C4-2B (cell line): ENCODE measurements at regions not wholly inside any gene's neighbourhood (a gene's known extent, or its start where the extent isn't known, plus 50 kb on each side); places are given as distances from the start of the nearest gene placed in this dataset.
"Not testable (repeated sequence)": the region's sequence is repeated elsewhere in the genome, so short reads cannot be mapped to it uniquely, and the experiment has no call there.

ENCODE experiments used
- H3K27ac ChIP-seq: fragments of 450-650 bp; 2 replicates; pipeline ENCODE4 v1.5.1; 2017
- CTCF ChIP-seq: fragments of 450-650 bp; conservative IDR thresholded peaks from 2 replicates; pipeline ENCODE4 v1.5.1; 2017; ENCODE audit warnings: mild to moderate bottlenecking
- ZFX ChIP-seq: fragments of 450-650 bp; IDR thresholded peaks from 2 replicates; pipeline ENCODE4 v1.6.1; 2017

DNA sequence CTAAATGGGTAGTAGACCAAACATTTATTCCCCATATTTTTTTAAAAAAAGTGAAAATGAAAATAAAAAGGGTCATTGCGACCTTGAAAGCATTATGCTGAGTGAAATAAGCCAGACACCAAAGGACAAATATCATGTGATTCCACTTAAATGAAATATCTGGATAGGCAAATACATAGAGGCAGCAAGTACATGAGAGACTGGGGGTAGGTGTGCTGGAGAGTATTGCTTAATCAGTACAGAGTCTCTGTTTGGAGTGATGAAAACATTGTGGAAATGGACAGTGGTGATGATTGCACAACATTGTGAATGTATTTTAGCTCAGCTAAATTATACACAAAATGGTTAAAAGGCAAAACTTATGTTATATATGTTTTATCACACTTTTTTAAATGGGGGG is 169.4 kb downstream of the AKR1D1 start:
- no peak overlapping the region for H3K27ac ChIP-seq
- TF ChIP-seq CTCF (no peak), ZFX (no peak)

DNA sequence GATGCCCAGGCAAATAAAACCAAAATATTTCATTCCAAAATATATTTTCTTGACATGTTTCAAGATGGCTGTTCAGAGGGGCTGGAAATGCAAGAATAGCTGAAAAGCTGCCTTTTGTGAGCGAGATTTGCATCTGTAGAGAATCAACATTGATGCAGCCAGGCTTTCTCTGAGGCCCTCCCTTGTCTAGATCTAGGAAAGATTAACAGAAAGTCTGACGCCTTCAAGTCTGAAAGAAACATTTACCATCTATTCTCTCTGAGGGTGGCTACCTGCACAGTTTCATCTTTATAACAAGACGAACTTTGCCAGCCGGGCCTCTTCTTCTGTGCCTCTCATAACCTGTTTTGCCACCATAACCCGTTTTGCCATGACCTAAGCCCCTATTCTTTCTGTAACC is 170.2 kb downstream of the AKR1D1 start:
- TF ChIP-seq CTCF, result no peak
- no peak for TF ChIP-seq ZFX
- no peak overlapping the region for H3K27ac ChIP-seq

- H3K27ac ChIP-seq, result peak overlapping the region; percentile 58
- TF ChIP-seq CTCF (no peak), ZFX (no peak)
These were observed 170.8 kb downstream of the AKR1D1 start for GRCh38 chr7:138247081-138247480.

DNA sequence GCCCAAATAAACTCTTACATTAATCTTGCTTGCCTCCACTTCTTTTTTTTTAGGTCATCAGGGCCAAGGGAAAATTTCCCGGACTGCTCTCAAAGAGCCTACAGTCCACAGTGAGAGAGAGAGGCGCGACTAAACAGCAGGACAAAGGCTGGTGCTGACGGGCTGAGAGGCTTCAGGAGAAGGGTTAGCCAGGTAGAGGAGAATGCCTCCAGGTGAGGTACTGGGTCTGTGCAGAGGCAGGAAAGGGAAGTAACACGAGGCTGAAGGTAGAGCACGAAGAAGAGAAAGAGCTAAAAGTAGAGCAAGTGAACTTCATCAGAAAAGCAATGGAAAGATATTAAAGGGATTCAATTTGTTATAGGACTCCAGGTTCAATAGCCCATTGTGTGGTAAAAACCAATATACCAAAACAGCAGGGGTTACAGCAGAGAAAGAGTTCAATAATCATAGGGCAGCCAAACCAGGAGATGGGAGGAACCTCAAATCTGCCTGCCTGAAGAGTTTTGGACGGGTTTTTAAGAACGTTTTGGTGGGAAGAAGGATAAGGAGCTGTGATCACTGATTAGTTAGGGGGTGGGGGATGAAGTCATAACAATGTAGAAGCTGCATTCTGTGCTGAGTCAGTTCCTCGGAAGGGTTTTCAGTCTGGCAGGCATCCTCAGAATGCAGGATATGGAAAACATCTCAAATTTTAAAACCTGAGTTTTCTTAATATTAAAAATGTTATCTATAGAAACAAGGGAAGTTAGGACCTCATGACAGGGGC is 171.5 kb downstream of the AKR1D1 start:
- TF ChIP-seq CTCF (no peak), ZFX (no peak)
- H3K27ac ChIP-seq, result peak overlapping the region; percentile 58

DNA sequence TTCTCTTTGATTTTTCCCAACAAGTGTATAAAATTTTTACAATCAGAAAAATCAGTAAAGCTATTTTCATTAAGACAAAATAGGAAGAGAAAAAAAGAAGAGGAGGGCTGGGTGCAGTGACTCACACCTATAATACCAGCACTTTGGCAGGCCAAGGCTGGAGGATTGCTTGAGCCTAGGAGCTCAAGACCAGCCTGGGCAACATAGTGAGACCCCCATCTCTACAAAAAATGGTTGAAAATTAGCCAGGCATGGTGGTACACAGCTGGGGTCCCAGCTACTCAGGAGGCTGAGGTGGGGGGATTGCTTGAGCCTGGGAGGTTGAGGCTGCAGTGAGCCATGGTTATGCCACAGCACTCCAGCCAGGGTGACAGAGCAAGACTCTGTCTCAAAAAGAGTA is 172.3 kb downstream of the AKR1D1 start:
- TF ChIP-seq CTCF (no peak), ZFX (no peak)
- H3K27ac ChIP-seq, result no peak overlapping the region

GRCh38 chr7:138249975-138250374 is 173.7 kb downstream of the AKR1D1 start:
- no peak overlapping the region for H3K27ac ChIP-seq
- TF ChIP-seq ZFX (no peak), CTCF (no peak)

- not testable (repeated sequence) for H3K27ac ChIP-seq
These were observed 176.4 kb downstream of the AKR1D1 start for GRCh38 chr7:138252666-138253065.

DNA sequence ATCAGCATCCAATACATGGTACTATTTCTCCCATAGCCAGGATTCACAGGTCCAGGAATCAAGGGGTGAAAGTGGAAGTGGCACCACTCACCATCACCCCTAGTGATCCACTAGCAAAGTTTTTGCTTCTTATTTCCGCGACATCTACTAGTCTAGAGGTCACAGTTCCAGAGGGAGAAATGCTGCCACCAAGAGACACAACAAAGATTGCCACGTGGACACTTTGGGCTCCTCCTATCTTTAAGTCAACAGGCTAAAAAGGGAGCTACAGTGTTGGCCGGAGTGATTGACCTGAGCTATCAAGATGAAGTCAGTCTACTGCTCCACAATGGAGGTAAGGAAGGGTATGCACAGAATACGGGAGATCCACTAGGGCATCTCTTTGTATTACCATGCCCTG is 178.2 kb downstream of the AKR1D1 start:
- TF ChIP-seq ZFX, result no peak
- no peak for TF ChIP-seq CTCF
- H3K27ac ChIP-seq, result no peak overlapping the region
